HG03039 (cell line): ENCODE measurements at regions not wholly inside any gene's neighbourhood (a gene's known extent, or its start where the extent isn't known, plus 50 kb on each side); places are given as distances from the start of the nearest gene placed in this dataset.

ENCODE experiments used
- ATAC-seq: cut with Tn5 transposase; IDR thresholded peaks from one replicate; pipeline ENCODE4 v1.9.1; 2021; ENCODE audit warnings: mild to moderate bottlenecking, moderate library complexity; ENCODE audit not compliant: unreplicated experiment

- ATAC-seq, result no peak
These were observed 144.6 kb downstream of the TPH2 start for GRCh38 chr12:72082986-72083820.

GRCh38 chr12:72084061-72084460 lies 145.4 kb downstream of the TPH2 start:
- no peak for ATAC-seq

- no peak for ATAC-seq
These were observed 146.2 kb downstream of the TPH2 start for GRCh38 chr12:72084880-72085279.

- ATAC-seq, result no peak
These were observed 151.0 kb downstream of the TPH2 start for GRCh38 chr12:72089678-72090077.

GRCh38 chr12:72093424-72093823 lies 154.8 kb downstream of the TPH2 start:
- ATAC-seq, result no peak

- ATAC-seq, result no peak
These were observed 155.3 kb downstream of the TPH2 start for GRCh38 chr12:72093930-72094329.

GRCh38 chr12:72094490-72094889 lies 155.8 kb downstream of the TPH2 start:
- ATAC-seq, result no peak

GRCh38 chr12:72095025-72095424 lies 156.4 kb downstream of the TPH2 start:
- ATAC-seq, result no peak

GRCh38 chr12:72098622-72099021 lies 160.0 kb downstream of the TPH2 start:
- ATAC-seq, result no peak

GRCh38 chr12:72100854-72101253 lies 162.2 kb downstream of the TPH2 start:
- ATAC-seq, result no peak

- no peak for ATAC-seq
These were observed 163.5 kb downstream of the TPH2 start for GRCh38 chr12:72102150-72102549.

- no peak for ATAC-seq
These were observed 166.3 kb upstream of the TRHDE start for GRCh38 chr12:72105849-72106248.

- ATAC-seq, result no peak
These were observed 161.1 kb upstream of the TRHDE start for GRCh38 chr12:72110937-72111650.

- ATAC-seq, result no peak
These were observed 160.5 kb upstream of the TRHDE start for GRCh38 chr12:72111706-72112105.

GRCh38 chr12:72133497-72134055 lies 138.6 kb upstream of the TRHDE start:
- ATAC-seq, result no peak

GRCh38 chr12:72134246-72135020 lies 137.7 kb upstream of the TRHDE start:
- ATAC-seq, result no peak

GRCh38 chr12:72135021-72135301 lies 137.2 kb upstream of the TRHDE start:
- ATAC-seq, result no peak

- ATAC-seq, result no peak
These were observed 135.4 kb upstream of the TRHDE start for GRCh38 chr12:72136792-72137191.

- ATAC-seq, result no peak
These were observed 132.8 kb upstream of the TRHDE start for GRCh38 chr12:72139411-72139810.

GRCh38 chr12:72141381-72141780 lies 130.8 kb upstream of the TRHDE start:
- peak; percentile 98 for ATAC-seq

GRCh38 chr12:72144553-72144952 lies 127.6 kb upstream of the TRHDE start:
- ATAC-seq, result no peak
